HEK293 (cell line): ENCODE measurements at regions not wholly inside any gene's neighbourhood (a gene's known extent, or its start where the extent isn't known, plus 50 kb on each side); places are given as distances from the start of the nearest gene placed in this dataset.

Experiments used
- CTCF ChIP-seq: fragments of 450-650 bp; formaldehyde crosslinking; IDR thresholded peaks from 2 replicates; pipeline ENCODE4 v1.5.1; 2016; ENCODE audit warnings: missing biosample characterization, missing genetic modification characterization
- ZBTB1 ChIP-seq: fragments of 450-650 bp; formaldehyde crosslinking; IDR thresholded peaks from 2 replicates; pipeline ENCODE4 v1.5.1; 2016; ENCODE audit warnings: missing biosample characterization, missing genetic modification characterization
- ZBTB8A ChIP-seq: fragments of 450-650 bp; formaldehyde crosslinking; IDR thresholded peaks from 2 replicates; pipeline ENCODE4 v1.5.1; 2016; ENCODE audit warnings: missing biosample characterization, missing genetic modification characterization
- ZFP3 ChIP-seq: fragments of 450-650 bp; formaldehyde crosslinking; IDR thresholded peaks from 2 replicates; pipeline ENCODE4 v1.5.1; 2016; ENCODE audit warnings: low read depth, missing biosample characterization, missing genetic modification characterization
- ZNF341 ChIP-seq: fragments of 450-650 bp; formaldehyde crosslinking; IDR thresholded peaks from 2 replicates; pipeline ENCODE4; 2016; ENCODE audit warnings: low read depth, missing biosample characterization, missing genetic modification characterization
- ZNF544 ChIP-seq: fragments of 450-650 bp; formaldehyde crosslinking; IDR thresholded peaks from 2 replicates; pipeline ENCODE4 v1.5.0; 2017; ENCODE audit warnings: missing biosample characterization, missing genetic modification characterization
- ZNF670 ChIP-seq: fragments of 450-650 bp; formaldehyde crosslinking; IDR thresholded peaks from 2 replicates; pipeline ENCODE4 v1.5.1; 2016; ENCODE audit warnings: missing biosample characterization, missing genetic modification characterization, low read depth
- ZSCAN4 ChIP-seq: fragments of 450-650 bp; formaldehyde crosslinking; IDR thresholded peaks from 2 replicates; pipeline ENCODE4 v1.5.1; 2017; ENCODE audit warnings: missing biosample characterization, missing genetic modification characterization
- TF ChIP-seq, protein P1 (sequence below): fragments of 450-650 bp; formaldehyde crosslinking; IDR thresholded peaks from 2 replicates; pipeline ENCODE4 v1.5.0; 2017; ENCODE audit warnings: missing biosample characterization, missing genetic modification characterization, borderline replicate concordance

- TF ChIP-seq CTCF (no peak), ZNF670 (tag by site-specific recombination) (no peak), ZNF544 (tag by site-specific recombination) (no peak), ZSCAN4 (tag by site-specific recombination) (no peak), ZNF341 (tag by site-specific recombination) (no peak), ZFP3 (tag by site-specific recombination) (no peak), ZBTB1 (tag by site-specific recombination) (no peak), ZBTB8A (tag by site-specific recombination) (no peak)
- TF ChIP-seq, protein P1, sequence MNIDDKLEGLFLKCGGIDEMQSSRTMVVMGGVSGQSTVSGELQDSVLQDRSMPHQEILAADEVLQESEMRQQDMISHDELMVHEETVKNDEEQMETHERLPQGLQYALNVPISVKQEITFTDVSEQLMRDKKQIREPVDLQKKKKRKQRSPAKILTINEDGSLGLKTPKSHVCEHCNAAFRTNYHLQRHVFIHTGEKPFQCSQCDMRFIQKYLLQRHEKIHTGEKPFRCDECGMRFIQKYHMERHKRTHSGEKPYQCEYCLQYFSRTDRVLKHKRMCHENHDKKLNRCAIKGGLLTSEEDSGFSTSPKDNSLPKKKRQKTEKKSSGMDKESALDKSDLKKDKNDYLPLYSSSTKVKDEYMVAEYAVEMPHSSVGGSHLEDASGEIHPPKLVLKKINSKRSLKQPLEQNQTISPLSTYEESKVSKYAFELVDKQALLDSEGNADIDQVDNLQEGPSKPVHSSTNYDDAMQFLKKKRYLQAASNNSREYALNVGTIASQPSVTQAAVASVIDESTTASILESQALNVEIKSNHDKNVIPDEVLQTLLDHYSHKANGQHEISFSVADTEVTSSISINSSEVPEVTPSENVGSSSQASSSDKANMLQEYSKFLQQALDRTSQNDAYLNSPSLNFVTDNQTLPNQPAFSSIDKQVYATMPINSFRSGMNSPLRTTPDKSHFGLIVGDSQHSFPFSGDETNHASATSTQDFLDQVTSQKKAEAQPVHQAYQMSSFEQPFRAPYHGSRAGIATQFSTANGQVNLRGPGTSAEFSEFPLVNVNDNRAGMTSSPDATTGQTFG, result no peak
These were observed 97.6 kb upstream of the HS6ST1 start for GRCh38 chr2:128416109-128416785.
